ENCODE measurements at regions not wholly inside any gene's neighbourhood (a gene's known extent, or its start where the extent isn't known, plus 50 kb on each side); places are given as distances from the start of the nearest gene placed in this dataset.

GRCh38 chr2:145283131-145283530 is 763.2 kb upstream of the ZEB2 start:
- H3K4me3 Mint-ChIP-seq: no peak overlapping the region
- no peaks in the 10 kb centered on the region for H3K4me1 ChIP-seq (ENCODE audit: insufficient read depth, low read length)
- H3T11ph ChIP-seq (ENCODE audit: low read length): no peak overlapping the region
- no peak overlapping the region for H2AK5ac ChIP-seq (ENCODE audit: insufficient read length, low read length)
- no peak overlapping the region for H2BK12ac ChIP-seq (ENCODE audit: insufficient read length, low read depth, low read length)
- TF ChIP-seq CTCF (conservative IDR thresholded peaks at IDR 0.05): no peak
- H2BK5ac ChIP-seq (ENCODE audit: insufficient read length, low read length): no peak overlapping the region
- H2BK15ac ChIP-seq (ENCODE audit: low read depth, low read length): no peak overlapping the region
- no peak overlapping the region for H3K4ac ChIP-seq (ENCODE audit: low read depth, low read length)
- H3K4me2 ChIP-seq (ENCODE audit: insufficient read depth, insufficient read length, low read length): no peak overlapping the region
- H2BK20ac ChIP-seq (ENCODE audit: low read depth, low read length, poor library complexity, severe bottlenecking): no peak overlapping the region
- no peak overlapping the region for H2AFZ ChIP-seq (ENCODE audit: low read length)
- no peaks in the 10 kb centered on the region for H3K36me3 Mint-ChIP-seq (ENCODE audit: insufficient read depth in 1 of 3, low read depth in 3 of 3)
- no peak overlapping the region for H2BK120ac ChIP-seq (ENCODE audit: low read depth, low read length, poor library complexity, severe bottlenecking)
- no peak overlapping the region for H3K23ac ChIP-seq (ENCODE audit: insufficient read length, low read depth, low read length)
- H3K27me3 ChIP-seq (ENCODE audit: insufficient read depth, low read length): no peaks in the 10 kb centered on the region
- no peak overlapping the region for H3K18ac ChIP-seq (ENCODE audit: insufficient read length, low read depth, low read length)
- H3K9me3 Mint-ChIP-seq: no peaks in the 10 kb centered on the region
- DNase-seq: no peak
- H3K27ac Mint-ChIP-seq: no peak overlapping the region
- H4K20me1 ChIP-seq (ENCODE audit: control insufficient read depth, insufficient read depth, insufficient read length): no peaks in the 10 kb centered on the region
- WGBS (ENCODE audit: extremely low coverage, insufficient read length, low lambda C conversion rate): no CpG with 5 or more reads among the region's 1 CpG
- H3K27me3 Mint-ChIP-seq (ENCODE audit: low read depth): no peaks in the 10 kb centered on the region
- no peaks in the 10 kb centered on the region for H3K23me2 ChIP-seq (ENCODE audit: insufficient read length, low read depth, low read length, poor library complexity, severe bottlenecking)
- H3K14ac ChIP-seq (ENCODE audit: insufficient read depth, low read length): no peak overlapping the region
- H3K79me1 ChIP-seq (ENCODE audit: insufficient read depth, low read depth, low read length, poor library complexity, severe bottlenecking): no peaks in the 10 kb centered on the region
- no peaks in the 10 kb centered on the region for H3K9me3 ChIP-seq (ENCODE audit: control insufficient read depth, low read depth, low read length)
- H4K8ac ChIP-seq (replicated peaks; ENCODE audit: insufficient read length, low read depth, low read length): no peak overlapping the region
- H3K56ac ChIP-seq (ENCODE audit: insufficient read length, low read depth, low read length): no peak overlapping the region
- H3K4me1 Mint-ChIP-seq: peaks cover 6 to 8% of the 10 kb centered on the region in 2 experiments
- H4K91ac ChIP-seq (ENCODE audit: insufficient read length, low read depth, low read length): no peak overlapping the region
- H3K79me2 ChIP-seq (ENCODE audit: insufficient read depth, low read length): no peaks in the 10 kb centered on the region
- no peak overlapping the region for H3K9ac ChIP-seq (ENCODE audit: extremely low read depth, insufficient read length, low read length)
- no peak overlapping the region for H4K5ac ChIP-seq (ENCODE audit: insufficient read length, low read depth, low read length)
- H3K27ac ChIP-seq (ENCODE audit: insufficient read length, low read depth, low read length): no peak overlapping the region
